ENCODE measurements at regions not wholly inside any gene's neighbourhood (a gene's known extent, or its start where the extent isn't known, plus 50 kb on each side); places are given as distances from the start of the nearest gene placed in this dataset.
"Not testable (repeated sequence)": the region's sequence is repeated elsewhere in the genome, so short reads cannot be mapped to it uniquely, and the experiment has no call there.

DNA sequence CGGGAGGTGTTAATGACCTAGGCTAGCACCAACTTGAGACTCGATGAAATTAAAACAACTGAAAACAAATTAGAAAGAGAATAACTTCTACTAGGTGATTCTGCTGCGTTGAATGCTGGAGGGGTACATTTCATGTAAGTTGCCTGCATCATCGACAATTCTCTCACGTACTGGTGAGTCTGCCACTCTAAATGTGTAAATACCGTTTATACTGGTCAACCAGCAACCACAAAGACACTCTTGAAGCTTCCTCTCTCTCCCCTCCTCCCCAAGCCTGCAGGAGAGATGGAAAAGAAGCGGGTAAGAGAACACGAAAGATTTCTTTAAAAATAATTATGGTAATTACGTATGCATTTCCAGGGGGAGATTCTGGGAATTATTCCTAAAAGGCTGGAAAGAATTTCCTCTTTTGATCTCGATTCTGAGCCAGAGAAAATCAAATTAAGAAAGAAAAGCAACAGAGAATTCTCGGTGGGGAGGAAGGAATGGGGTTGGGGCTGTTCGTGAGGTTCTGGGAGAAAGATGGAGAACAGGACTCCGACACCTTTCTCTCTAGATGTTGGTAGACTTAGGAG lies 68.6 kb upstream of the MRTFB start:
- no peak for DNase-seq (ENCODE audit: low read depth in 4 of 4, low spot score in 3 of 4)

GRCh38 chr16:14003074-14003570 lies 68.0 kb upstream of the MRTFB start:
- DNase-seq (ENCODE audit: low read depth in 4 of 4, low spot score in 3 of 4): peak in 1 of 4 donors; percentile 59

GRCh38 chr16:14004031-14004728 lies 66.9 kb upstream of the MRTFB start:
- DNase-seq (ENCODE audit: low read depth in 4 of 4, low spot score in 3 of 4): no peak

GRCh38 chr16:14004729-14005315 lies 66.3 kb upstream of the MRTFB start:
- no peak for DNase-seq (ENCODE audit: low read depth in 4 of 4, low spot score in 3 of 4)

DNA sequence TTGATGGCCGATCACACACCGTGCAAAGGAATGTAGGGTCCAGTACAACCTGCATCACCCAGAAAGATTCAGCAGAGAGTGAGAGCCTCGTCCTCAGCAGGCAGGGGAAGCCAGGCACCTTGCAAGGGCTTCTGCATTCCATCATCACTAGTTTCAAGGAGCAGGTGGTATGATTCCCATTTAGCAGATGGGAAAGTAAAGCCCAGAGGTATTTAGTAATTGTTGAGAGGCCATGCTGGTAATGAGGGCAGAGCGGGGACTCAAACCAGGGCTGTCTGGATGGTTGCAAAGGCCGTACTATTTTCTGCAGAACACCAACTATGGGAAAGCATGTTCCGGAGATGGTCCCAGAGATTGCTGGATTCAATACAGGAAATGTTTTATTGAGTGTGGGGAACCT lies 65.8 kb upstream of the MRTFB start:
- no peak for DNase-seq (ENCODE audit: low read depth in 4 of 4, low spot score in 3 of 4)

DNA sequence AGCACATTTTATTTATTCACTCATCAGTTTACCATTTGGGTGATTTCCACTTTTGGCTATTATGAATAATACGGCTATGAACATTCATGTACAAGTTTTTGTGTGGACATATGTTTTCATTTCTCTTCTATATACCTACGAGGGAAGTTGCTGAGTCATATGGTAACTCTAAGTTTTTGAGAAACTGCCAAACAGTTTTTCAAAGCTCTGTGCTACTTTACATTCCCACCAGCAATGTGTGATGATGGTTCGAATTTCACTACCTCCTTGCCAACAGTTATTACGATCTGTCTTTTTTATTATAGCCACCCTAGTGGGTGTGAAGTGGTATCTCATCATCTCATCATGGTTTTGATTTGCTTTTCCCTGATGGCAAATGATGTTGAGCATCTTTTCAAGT lies 63.7 kb upstream of the MRTFB start:
- DNase-seq (ENCODE audit: low read depth in 4 of 4, low spot score in 3 of 4): no peak

GRCh38 chr16:14011001-14011400 lies 60.1 kb upstream of the MRTFB start:
- no peak for DNase-seq (ENCODE audit: low read depth in 4 of 4, low spot score in 3 of 4)

GRCh38 chr16:14011846-14012245 lies 59.3 kb upstream of the MRTFB start:
- DNase-seq (ENCODE audit: low read depth in 4 of 4, low spot score in 3 of 4): no peak

DNA sequence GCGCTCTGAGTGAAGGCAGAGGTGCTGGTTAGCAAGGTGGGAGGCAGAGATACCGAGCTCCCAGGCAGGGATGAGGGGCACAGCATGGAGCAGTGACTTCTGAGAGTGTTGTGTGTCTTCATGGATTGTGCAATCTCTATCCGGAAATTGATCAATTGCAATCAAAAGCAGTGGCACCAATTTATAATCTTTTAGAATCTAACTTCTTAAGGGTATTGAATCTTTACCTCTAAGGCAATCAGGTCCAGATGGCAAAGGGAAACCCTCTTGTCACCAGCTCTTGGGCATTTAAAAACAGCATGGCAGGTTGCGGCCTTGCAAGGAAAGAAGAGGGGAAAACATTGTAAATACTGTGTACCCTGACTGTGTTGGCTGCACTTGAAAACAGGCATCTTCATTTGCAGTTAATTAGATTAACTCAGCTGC lies 58.0 kb upstream of the MRTFB start:
- DNase-seq (ENCODE audit: low read depth in 4 of 4, low spot score in 3 of 4): no peak

DNA sequence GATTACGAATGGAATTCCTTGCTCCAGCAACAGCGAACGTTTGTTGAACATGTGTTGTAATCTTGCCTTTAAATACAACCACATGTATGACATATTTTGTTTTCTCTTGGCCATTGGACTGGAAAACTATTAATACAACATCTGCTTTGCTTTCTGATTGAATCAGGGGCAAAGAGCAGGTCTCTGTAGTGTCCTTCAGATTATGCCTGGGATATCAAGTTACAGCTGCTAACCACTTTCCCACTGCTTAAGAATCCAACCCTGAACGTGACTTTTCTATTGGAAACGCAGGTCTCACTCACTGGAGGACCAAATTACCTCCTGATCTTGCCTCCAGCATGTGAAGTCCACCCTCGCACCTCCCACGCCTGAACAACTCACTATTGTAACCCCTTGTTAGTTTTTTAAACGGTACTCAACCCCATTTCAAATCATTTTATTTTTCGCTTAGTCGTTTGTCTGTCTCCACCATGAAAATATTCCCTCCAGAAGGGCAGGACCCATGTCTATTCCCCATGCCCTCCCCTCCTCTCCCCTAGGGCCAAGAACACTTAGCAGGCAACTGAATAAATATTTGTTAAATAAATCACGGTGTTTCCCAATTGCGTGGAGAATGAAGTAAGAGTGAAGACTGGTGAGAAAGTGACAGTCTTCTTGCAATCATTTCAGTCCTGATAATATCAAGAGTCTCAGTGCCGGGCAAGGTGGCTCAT lies 57.4 kb upstream of the MRTFB start:
- peak; percentile 64 to 73 (median 72) for DNase-seq (ENCODE audit: low read depth in 4 of 4, low spot score in 3 of 4)

DNA sequence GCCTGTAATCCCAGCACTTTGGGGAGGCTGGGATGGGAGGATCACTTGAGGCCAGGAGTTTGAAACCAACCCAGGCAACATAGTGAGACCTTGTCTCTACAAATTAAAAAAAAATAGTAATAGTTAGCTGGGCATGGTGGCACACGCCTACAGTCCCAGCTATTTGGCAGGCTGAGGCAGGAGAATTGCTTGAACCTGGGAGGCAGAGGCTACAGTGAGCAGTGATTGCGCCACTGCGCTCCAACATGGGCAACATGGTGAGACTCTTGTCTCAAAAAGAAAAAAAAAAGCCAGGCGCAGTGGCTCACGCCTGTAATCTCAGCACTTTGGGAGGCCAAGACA lies 56.9 kb upstream of the MRTFB start:
- DNase-seq (ENCODE audit: low read depth in 4 of 4, low spot score in 3 of 4): no peak

- DNase-seq (ENCODE audit: low read depth in 4 of 4, low spot score in 3 of 4): no peak
Measured at GRCh38 chr16:14015033-14015432, 56.1 kb upstream of the MRTFB start.

GRCh38 chr16:14015461-14015860 lies 55.7 kb upstream of the MRTFB start:
- DNase-seq (ENCODE audit: low read depth in 4 of 4, low spot score in 3 of 4): no peak

- DNase-seq (ENCODE audit: low read depth in 4 of 4, low spot score in 3 of 4): no peak
Measured at GRCh38 chr16:14015948-14016347, 55.2 kb upstream of the MRTFB start.

GRCh38 chr16:14016362-14016761 lies 54.8 kb upstream of the MRTFB start:
- not testable (repeated sequence) for DNase-seq (ENCODE audit: low read depth in 4 of 4, low spot score in 3 of 4)

DNA sequence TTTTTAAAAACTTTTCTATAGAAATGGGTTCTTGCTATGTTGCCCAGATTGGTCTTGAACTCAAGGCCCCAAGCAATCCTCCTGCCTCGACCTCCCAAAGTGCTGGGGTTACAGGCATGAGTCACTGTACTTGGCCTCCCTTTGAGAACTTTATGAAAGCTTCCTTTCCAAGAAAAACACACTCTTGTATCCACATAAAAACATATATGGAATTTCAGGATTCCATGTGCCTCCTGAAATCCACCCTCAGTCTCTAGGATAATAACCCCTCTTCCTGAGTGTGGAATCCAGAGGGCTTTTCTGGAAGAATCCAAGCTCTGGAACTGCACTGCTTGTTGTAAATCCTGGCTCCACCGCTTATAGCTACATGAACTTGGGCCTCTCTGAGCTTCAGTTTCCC lies 53.2 kb upstream of the MRTFB start:
- no peak for DNase-seq (ENCODE audit: low read depth in 4 of 4, low spot score in 3 of 4)

- DNase-seq (ENCODE audit: low read depth in 4 of 4, low spot score in 3 of 4): no peak
Measured at GRCh38 chr16:14018851-14019250, 52.3 kb upstream of the MRTFB start.

GRCh38 chr16:14020141-14020540 lies 51.0 kb upstream of the MRTFB start:
- DNase-seq (ENCODE audit: low read depth in 4 of 4, low spot score in 3 of 4): no peak

Measured in left renal pelvis (tissue), 4 donors.